H1 (cell line): ENCODE measurements at regions not wholly inside any gene's neighbourhood (a gene's known extent, or its start where the extent isn't known, plus 50 kb on each side); places are given as distances from the start of the nearest gene placed in this dataset.

Source experiments
- BACH1 ChIP-seq: IDR thresholded peaks from 2 replicates; pipeline ENCODE4 v1.6.1; 2012; ENCODE audit warnings: low read length, improper control_type of control experiment
- CHD1 ChIP-seq: IDR thresholded peaks from 2 replicates; pipeline ENCODE4 v1.6.1; 2012; ENCODE audit warnings: low read depth, low read length, improper control_type of control experiment
- SIX5 ChIP-seq: IDR thresholded peaks from 2 replicates; pipeline ENCODE4 v1.6.1; 2011; ENCODE audit warnings: mild to moderate bottlenecking, low read depth, low read length
- TAF7 ChIP-seq: optimal IDR thresholded peaks from 2 replicates; pipeline ENCODE3; 2011; ENCODE audit warnings: low read depth, mild to moderate bottlenecking, inconsistent platforms, low read length, moderate library complexity, borderline replicate concordance

DNA sequence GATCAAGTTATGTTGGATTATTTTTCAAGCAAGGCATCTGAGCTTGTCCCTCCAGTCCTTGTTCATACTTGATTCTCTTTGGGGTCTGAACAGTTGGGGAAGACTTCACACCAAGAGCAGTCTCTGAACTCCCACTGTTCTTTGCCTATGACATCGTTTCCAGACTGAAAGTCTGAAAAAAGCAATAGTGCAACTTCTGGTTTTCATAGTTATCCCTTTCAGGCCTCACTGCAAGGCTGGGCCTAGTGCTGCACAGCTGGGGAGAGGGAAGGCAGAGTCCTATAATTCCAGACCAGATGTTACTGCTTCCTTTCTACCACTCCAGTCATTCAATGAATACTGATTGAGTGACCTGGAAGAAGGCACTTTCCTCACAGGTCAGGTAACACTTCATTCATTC, 187.1 kb upstream of the CCND2 start (continued):
- no peak for TF ChIP-seq SIX5
- no peak for TF ChIP-seq CHD1
- no peak for TF ChIP-seq BACH1
- no peak for TF ChIP-seq TAF7
